Mammary epithelial cell (primary cell): ENCODE measurements at regions not wholly inside any gene's neighbourhood (a gene's known extent, or its start where the extent isn't known, plus 50 kb on each side); places are given as distances from the start of the nearest gene placed in this dataset.

Experiments used
- EZH2 ChIP-seq: IDR thresholded peaks from 2 replicates; pipeline ENCODE4 v1.6.1; 2012; ENCODE audit warnings: low read length, inconsistent platforms, borderline replicate concordance
- TF ChIP-seq, protein P1 (sequence below), 2 donors: IDR thresholded peaks in 1 of 2; conservative IDR thresholded peaks in 1 of 2; 2 replicates each; pipeline ENCODE4 v1.5.1; 2011 to 2012; ENCODE audit warnings: inconsistent platforms in 2 of 2, low read length in 2 of 2, mild to moderate bottlenecking in 2 of 2, control low read depth in 1 of 2, low read depth in 1 of 2; ENCODE audit not compliant: insufficient read depth in 1 of 2; ENCODE audit errors: extremely low read depth in 1 of 2

DNA sequence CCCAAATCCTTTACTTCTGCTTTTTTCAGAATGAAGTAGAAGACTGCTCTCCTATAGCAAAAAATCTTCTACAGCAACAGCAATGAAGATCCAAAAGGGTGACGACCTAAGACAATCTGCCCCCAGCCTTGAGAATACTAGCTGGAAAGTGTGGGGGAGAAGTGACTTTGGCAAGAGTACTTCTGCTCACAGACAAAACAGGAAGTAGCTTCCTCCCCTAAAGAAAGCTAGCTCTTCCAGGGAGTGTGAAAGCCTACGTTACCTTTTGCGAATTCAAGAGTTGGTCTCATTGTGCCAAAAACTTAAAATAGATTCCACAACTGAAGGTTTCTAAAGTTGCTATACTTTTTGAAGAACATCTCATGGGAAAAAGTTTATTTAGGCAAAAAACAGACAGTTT is 1069.2 kb upstream of the CHAC2 start:
- TF ChIP-seq, protein P1, sequence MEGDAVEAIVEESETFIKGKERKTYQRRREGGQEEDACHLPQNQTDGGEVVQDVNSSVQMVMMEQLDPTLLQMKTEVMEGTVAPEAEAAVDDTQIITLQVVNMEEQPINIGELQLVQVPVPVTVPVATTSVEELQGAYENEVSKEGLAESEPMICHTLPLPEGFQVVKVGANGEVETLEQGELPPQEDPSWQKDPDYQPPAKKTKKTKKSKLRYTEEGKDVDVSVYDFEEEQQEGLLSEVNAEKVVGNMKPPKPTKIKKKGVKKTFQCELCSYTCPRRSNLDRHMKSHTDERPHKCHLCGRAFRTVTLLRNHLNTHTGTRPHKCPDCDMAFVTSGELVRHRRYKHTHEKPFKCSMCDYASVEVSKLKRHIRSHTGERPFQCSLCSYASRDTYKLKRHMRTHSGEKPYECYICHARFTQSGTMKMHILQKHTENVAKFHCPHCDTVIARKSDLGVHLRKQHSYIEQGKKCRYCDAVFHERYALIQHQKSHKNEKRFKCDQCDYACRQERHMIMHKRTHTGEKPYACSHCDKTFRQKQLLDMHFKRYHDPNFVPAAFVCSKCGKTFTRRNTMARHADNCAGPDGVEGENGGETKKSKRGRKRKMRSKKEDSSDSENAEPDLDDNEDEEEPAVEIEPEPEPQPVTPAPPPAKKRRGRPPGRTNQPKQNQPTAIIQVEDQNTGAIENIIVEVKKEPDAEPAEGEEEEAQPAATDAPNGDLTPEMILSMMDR (conservative IDR thresholded peaks at IDR 0.05 in 1 of 2, IDR thresholded peaks at IDR 0.05 in 1 of 2; ENCODE audit: extremely low read depth in 1 of 2, insufficient read depth in 1 of 2, low read depth in 1 of 2, low read length in 2 of 2), result no peak
- no peak for TF ChIP-seq EZH2
